ENCODE measurements at regions not wholly inside any gene's neighbourhood (a gene's known extent, or its start where the extent isn't known, plus 50 kb on each side); places are given as distances from the start of the nearest gene placed in this dataset.
"Not testable (repeated sequence)": the region's sequence is repeated elsewhere in the genome, so short reads cannot be mapped to it uniquely, and the experiment has no call there.

- Histone ChIP-seq H3K4me3 (ENCODE audit: low read depth, low read length) (no peak overlapping the region), H3K27me3 (ENCODE audit: insufficient read depth, low read length) (no peaks in the 10 kb centered on the region), H3K36me3 (ENCODE audit: insufficient read depth, low read length) (no peaks in the 10 kb centered on the region), H2AFZ (ENCODE audit: low read length, unreplicated experiment) (no peak overlapping the region), H3K27ac (ENCODE audit: low read depth, low read length) (no peak overlapping the region), H3K79me2 (ENCODE audit: control insufficient read depth, insufficient read depth, low read length, unreplicated experiment) (no peaks in the 10 kb centered on the region), H3K4me1 (ENCODE audit: control insufficient read depth, insufficient read depth, low read length, unreplicated experiment) (no peaks in the 10 kb centered on the region)
These were observed 206.1 kb downstream of the TUSC1 start for GRCh38 chr9:25472085-25472607.

GRCh38 chr9:25461416-25461815, 216.8 kb downstream of the TUSC1 start:
- no peaks in the 10 kb centered on the region for H3K27me3 ChIP-seq (ENCODE audit: insufficient read depth, low read length)
- H3K79me2 ChIP-seq (ENCODE audit: control insufficient read depth, insufficient read depth, low read length, unreplicated experiment) = no peaks in the 10 kb centered on the region
- no peak overlapping the region for H3K27ac ChIP-seq (ENCODE audit: low read depth, low read length)
- no peak overlapping the region for H3K4me3 ChIP-seq (ENCODE audit: low read depth, low read length)
- H3K36me3 ChIP-seq (ENCODE audit: insufficient read depth, low read length) = no peaks in the 10 kb centered on the region
- no peaks in the 10 kb centered on the region for H3K4me1 ChIP-seq (ENCODE audit: control insufficient read depth, insufficient read depth, low read length, unreplicated experiment)
- H2AFZ ChIP-seq (ENCODE audit: low read length, unreplicated experiment) = no peak overlapping the region

- Histone ChIP-seq H3K27me3 (ENCODE audit: insufficient read depth, low read length) (no peaks in the 10 kb centered on the region), H3K27ac (ENCODE audit: low read depth, low read length) (no peak overlapping the region), H3K4me1 (ENCODE audit: control insufficient read depth, insufficient read depth, low read length, unreplicated experiment) (no peaks in the 10 kb centered on the region), H3K79me2 (ENCODE audit: control insufficient read depth, insufficient read depth, low read length, unreplicated experiment) (no peaks in the 10 kb centered on the region), H3K36me3 (ENCODE audit: insufficient read depth, low read length) (no peaks in the 10 kb centered on the region), H3K4me3 (ENCODE audit: low read depth, low read length) (no peak overlapping the region), H2AFZ (ENCODE audit: low read length, unreplicated experiment) (no peak overlapping the region)
These were observed 224.4 kb downstream of the TUSC1 start for GRCh38 chr9:25453875-25454274.

GRCh38 chr9:25449503-25449902, 228.7 kb downstream of the TUSC1 start:
- H3K27me3 ChIP-seq (ENCODE audit: insufficient read depth, low read length) = no peaks in the 10 kb centered on the region
- no peaks in the 10 kb centered on the region for H3K4me1 ChIP-seq (ENCODE audit: control insufficient read depth, insufficient read depth, low read length, unreplicated experiment)
- no peaks in the 10 kb centered on the region for H3K79me2 ChIP-seq (ENCODE audit: control insufficient read depth, insufficient read depth, low read length, unreplicated experiment)
- no peak overlapping the region for H3K4me3 ChIP-seq (ENCODE audit: low read depth, low read length)
- H3K36me3 ChIP-seq (ENCODE audit: insufficient read depth, low read length) = no peaks in the 10 kb centered on the region
- no peak overlapping the region for H3K27ac ChIP-seq (ENCODE audit: low read depth, low read length)
- no peak overlapping the region for H2AFZ ChIP-seq (ENCODE audit: low read length, unreplicated experiment)

GRCh38 chr9:25445721-25446120, 232.5 kb downstream of the TUSC1 start:
- not testable (repeated sequence) for H3K79me2 ChIP-seq (ENCODE audit: control insufficient read depth, insufficient read depth, low read length, unreplicated experiment); H3K27me3 ChIP-seq (ENCODE audit: insufficient read depth, low read length); H2AFZ ChIP-seq (ENCODE audit: low read length, unreplicated experiment); H3K4me3 ChIP-seq (ENCODE audit: low read depth, low read length); H3K36me3 ChIP-seq (ENCODE audit: insufficient read depth, low read length); H3K4me1 ChIP-seq (ENCODE audit: control insufficient read depth, insufficient read depth, low read length, unreplicated experiment); H3K27ac ChIP-seq (ENCODE audit: low read depth, low read length)

GRCh38 chr9:25442526-25442925, 235.7 kb downstream of the TUSC1 start:
- Histone ChIP-seq H3K27me3 (ENCODE audit: insufficient read depth, low read length) (no peaks in the 10 kb centered on the region), H3K4me1 (ENCODE audit: control insufficient read depth, insufficient read depth, low read length, unreplicated experiment) (no peaks in the 10 kb centered on the region), H3K27ac (ENCODE audit: low read depth, low read length) (no peak overlapping the region), H3K36me3 (ENCODE audit: insufficient read depth, low read length) (no peaks in the 10 kb centered on the region), H3K4me3 (ENCODE audit: low read depth, low read length) (no peak overlapping the region), H3K79me2 (ENCODE audit: control insufficient read depth, insufficient read depth, low read length, unreplicated experiment) (no peaks in the 10 kb centered on the region), H2AFZ (ENCODE audit: low read length, unreplicated experiment) (no peak overlapping the region)

GRCh38 chr9:25427898-25428297, 250.3 kb downstream of the TUSC1 start:
- H3K4me3 ChIP-seq (ENCODE audit: low read depth, low read length) = no peak overlapping the region
- no peaks in the 10 kb centered on the region for H3K4me1 ChIP-seq (ENCODE audit: control insufficient read depth, insufficient read depth, low read length, unreplicated experiment)
- H3K27ac ChIP-seq (ENCODE audit: low read depth, low read length) = no peak overlapping the region
- no peak overlapping the region for H2AFZ ChIP-seq (ENCODE audit: low read length, unreplicated experiment)
- no peaks in the 10 kb centered on the region for H3K36me3 ChIP-seq (ENCODE audit: insufficient read depth, low read length)
- no peaks in the 10 kb centered on the region for H3K79me2 ChIP-seq (ENCODE audit: control insufficient read depth, insufficient read depth, low read length, unreplicated experiment)
- H3K27me3 ChIP-seq (ENCODE audit: insufficient read depth, low read length) = no peaks in the 10 kb centered on the region

GRCh38 chr9:25427290-25427689, 251.0 kb downstream of the TUSC1 start:
- H3K27me3 ChIP-seq (ENCODE audit: insufficient read depth, low read length) = no peaks in the 10 kb centered on the region
- no peak overlapping the region for H3K27ac ChIP-seq (ENCODE audit: low read depth, low read length)
- H3K36me3 ChIP-seq (ENCODE audit: insufficient read depth, low read length) = no peaks in the 10 kb centered on the region
- no peak overlapping the region for H2AFZ ChIP-seq (ENCODE audit: low read length, unreplicated experiment)
- no peak overlapping the region for H3K4me3 ChIP-seq (ENCODE audit: low read depth, low read length)
- H3K4me1 ChIP-seq (ENCODE audit: control insufficient read depth, insufficient read depth, low read length, unreplicated experiment) = no peaks in the 10 kb centered on the region
- no peaks in the 10 kb centered on the region for H3K79me2 ChIP-seq (ENCODE audit: control insufficient read depth, insufficient read depth, low read length, unreplicated experiment)

- no peaks in the 10 kb centered on the region for H3K4me1 ChIP-seq (ENCODE audit: control insufficient read depth, insufficient read depth, low read length, unreplicated experiment)
- no peak overlapping the region for H3K4me3 ChIP-seq (ENCODE audit: low read depth, low read length)
- H2AFZ ChIP-seq (ENCODE audit: low read length, unreplicated experiment) = no peak overlapping the region
- no peak overlapping the region for H3K27ac ChIP-seq (ENCODE audit: low read depth, low read length)
- H3K27me3 ChIP-seq (ENCODE audit: insufficient read depth, low read length) = no peaks in the 10 kb centered on the region
- no peaks in the 10 kb centered on the region for H3K36me3 ChIP-seq (ENCODE audit: insufficient read depth, low read length)
- no peaks in the 10 kb centered on the region for H3K79me2 ChIP-seq (ENCODE audit: control insufficient read depth, insufficient read depth, low read length, unreplicated experiment)
These were observed 256.7 kb downstream of the TUSC1 start for GRCh38 chr9:25421560-25421959.

- Histone ChIP-seq H2AFZ (ENCODE audit: low read length, unreplicated experiment) (no peak overlapping the region), H3K79me2 (ENCODE audit: control insufficient read depth, insufficient read depth, low read length, unreplicated experiment) (no peaks in the 10 kb centered on the region), H3K4me3 (ENCODE audit: low read depth, low read length) (no peak overlapping the region), H3K27me3 (ENCODE audit: insufficient read depth, low read length) (no peaks in the 10 kb centered on the region), H3K4me1 (ENCODE audit: control insufficient read depth, insufficient read depth, low read length, unreplicated experiment) (no peaks in the 10 kb centered on the region), H3K36me3 (ENCODE audit: insufficient read depth, low read length) (no peaks in the 10 kb centered on the region), H3K27ac (ENCODE audit: low read depth, low read length) (no peak overlapping the region)
These were observed 259.3 kb downstream of the TUSC1 start for GRCh38 chr9:25418974-25419373.

GRCh38 chr9:25415718-25416117, 262.5 kb downstream of the TUSC1 start:
- Histone ChIP-seq H3K36me3 (ENCODE audit: insufficient read depth, low read length) (no peaks in the 10 kb centered on the region), H2AFZ (ENCODE audit: low read length, unreplicated experiment) (no peak overlapping the region), H3K4me1 (ENCODE audit: control insufficient read depth, insufficient read depth, low read length, unreplicated experiment) (no peaks in the 10 kb centered on the region), H3K27ac (ENCODE audit: low read depth, low read length) (no peak overlapping the region), H3K4me3 (ENCODE audit: low read depth, low read length) (no peak overlapping the region), H3K27me3 (ENCODE audit: insufficient read depth, low read length) (no peaks in the 10 kb centered on the region), H3K79me2 (ENCODE audit: control insufficient read depth, insufficient read depth, low read length, unreplicated experiment) (no peaks in the 10 kb centered on the region)
